Mucosa of stomach (tissue), 1 donor: ENCODE measurements at regions not wholly inside any gene's neighbourhood (a gene's known extent, or its start where the extent isn't known, plus 50 kb on each side); places are given as distances from the start of the nearest gene placed in this dataset.
"Not testable (repeated sequence)": the region's sequence is repeated elsewhere in the genome, so short reads cannot be mapped to it uniquely, and the experiment has no call there.

ENCODE experiments used
- H3K27me3 ChIP-seq: one replicate; pipeline ENCODE4 v1.7.0; 2013; ENCODE audit warnings: mild to moderate bottlenecking, low read length; ENCODE audit not compliant: control insufficient read depth, insufficient read depth
- H3K36me3 ChIP-seq: one replicate; pipeline ENCODE4 v1.7.0; 2013; ENCODE audit warnings: low read length; ENCODE audit not compliant: control insufficient read depth, insufficient read depth
- H3K4me1 ChIP-seq: one replicate; pipeline ENCODE4 v1.7.0; 2013; ENCODE audit warnings: mild to moderate bottlenecking, low read length; ENCODE audit not compliant: control insufficient read depth, insufficient read depth
- H3K4me3 ChIP-seq: one replicate; pipeline ENCODE4 v1.7.0; 2013; ENCODE audit warnings: low read length
- H3K9ac ChIP-seq: one replicate; pipeline ENCODE4 v1.7.0; 2013; ENCODE audit warnings: mild to moderate bottlenecking, low read length, moderate library complexity
- H3K9me3 ChIP-seq: one replicate; pipeline ENCODE4 v1.7.0; 2013; ENCODE audit warnings: mild to moderate bottlenecking, low read length, moderate library complexity; ENCODE audit not compliant: control insufficient read depth
- donor health status: Pancreatic carcinoma.

DNA sequence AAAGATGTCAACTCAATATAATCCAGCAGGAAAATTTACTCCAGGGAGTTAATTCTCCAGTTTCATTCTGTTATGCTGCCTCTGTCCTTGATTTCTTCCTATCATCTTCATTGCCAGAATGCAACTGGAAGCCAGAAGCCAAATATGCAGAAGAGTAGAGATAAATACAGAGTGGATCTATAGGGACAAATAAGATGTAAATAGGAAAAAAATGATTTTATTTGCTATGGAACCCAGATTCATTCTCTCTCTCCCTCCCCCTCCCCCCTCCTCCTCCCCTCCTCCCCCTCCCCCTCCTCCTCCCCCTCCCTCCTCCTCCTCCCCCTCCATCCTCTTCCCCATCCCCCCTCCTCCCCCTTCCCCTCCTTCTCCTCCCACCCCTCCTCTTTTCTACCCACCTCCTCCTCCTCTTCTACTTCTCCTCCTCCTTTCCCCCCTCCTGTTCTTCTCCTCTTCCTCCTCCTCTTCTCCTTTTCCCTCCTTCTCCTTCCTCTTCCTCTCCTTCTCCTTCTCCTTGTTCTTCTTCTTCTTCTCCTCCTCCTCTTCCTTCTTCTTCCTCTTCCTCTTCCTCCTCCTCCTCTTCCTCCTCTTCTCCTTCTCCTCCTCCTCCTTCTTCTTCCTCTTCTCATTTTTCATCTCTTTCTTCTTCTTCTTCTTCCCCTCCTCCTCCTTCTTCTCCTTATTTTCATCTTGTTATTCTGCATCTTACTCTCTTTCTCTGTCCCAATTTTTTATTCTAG is 306.4 kb downstream of the NUF2 start:
- Histone ChIP-seq H3K9me3 (peaks cover 2% of the 10 kb centered on the region), H3K4me1 (no peaks in the 10 kb centered on the region), H3K4me3 (no peak overlapping the region), H3K9ac (no peak overlapping the region), H3K27me3 (no peaks in the 10 kb centered on the region), H3K36me3 (no peaks in the 10 kb centered on the region)

DNA sequence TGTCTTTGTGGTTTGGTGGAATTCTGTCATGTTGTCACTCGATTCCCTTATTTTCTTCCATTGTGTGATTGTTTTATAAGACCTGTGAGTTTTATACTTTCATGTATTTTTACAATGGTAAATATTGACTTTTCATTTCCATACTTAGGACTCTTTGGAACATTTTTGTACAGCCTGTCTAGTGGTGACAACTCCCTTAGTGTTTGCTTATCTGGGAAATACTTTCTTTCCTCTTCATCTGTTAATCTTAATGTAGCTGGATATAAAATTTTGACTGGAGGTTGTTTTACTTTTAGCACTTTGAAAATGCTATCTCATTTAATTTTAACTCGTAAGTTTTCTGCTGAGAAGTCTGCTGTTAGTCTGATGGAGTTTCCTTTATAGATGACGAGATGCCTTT is 310.5 kb downstream of the NUF2 start:
- Histone ChIP-seq H3K9ac (no peak overlapping the region), H3K4me3 (no peak overlapping the region), H3K4me1 (no peaks in the 10 kb centered on the region), H3K27me3 (no peaks in the 10 kb centered on the region), H3K36me3 (no peaks in the 10 kb centered on the region), H3K9me3 (peaks cover 4% of the 10 kb centered on the region)

DNA sequence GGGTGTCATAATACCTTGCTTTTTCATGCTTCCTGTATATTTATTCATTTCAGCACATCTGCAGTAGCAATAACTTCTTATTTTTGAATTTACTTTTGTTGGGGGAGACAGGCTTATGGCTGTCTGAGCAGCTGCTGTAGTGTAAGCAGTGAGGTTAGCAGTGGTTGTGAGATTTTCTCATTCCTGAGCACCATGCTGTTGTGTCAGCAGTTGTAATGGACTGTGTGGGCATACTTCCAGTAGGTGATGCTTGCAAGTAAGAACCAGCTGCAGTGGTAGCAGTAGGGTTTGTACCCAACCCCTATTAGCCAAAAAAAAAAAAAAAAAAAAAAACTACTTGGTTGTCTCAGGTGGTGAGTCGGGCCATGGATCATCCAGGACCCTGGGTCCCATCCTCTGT is 311.6 kb downstream of the NUF2 start:
- Histone ChIP-seq H3K36me3 (no peaks in the 10 kb centered on the region), H3K9ac (no peak overlapping the region), H3K4me1 (no peaks in the 10 kb centered on the region), H3K27me3 (no peaks in the 10 kb centered on the region), H3K9me3 (peaks cover 4% of the 10 kb centered on the region), H3K4me3 (no peak overlapping the region)

DNA sequence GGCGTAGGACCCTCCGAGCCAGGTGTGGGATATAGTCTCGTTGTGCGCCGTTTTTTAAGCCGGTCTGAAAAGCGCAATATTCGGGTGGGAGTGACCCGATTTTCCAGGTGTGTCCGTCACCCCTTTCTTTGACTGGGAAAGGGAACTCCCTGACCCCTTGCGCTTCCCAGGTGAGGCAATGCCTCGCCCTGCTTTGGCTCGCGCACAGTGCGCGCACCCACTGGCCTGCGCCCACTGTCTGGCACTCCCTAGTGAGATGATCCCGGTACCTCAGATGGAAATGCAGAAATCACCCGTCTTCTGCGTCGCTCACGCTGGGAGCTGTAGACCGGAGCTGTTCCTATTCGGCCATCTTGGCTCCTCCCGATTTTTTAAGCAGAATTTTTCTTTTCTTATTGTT is 323.9 kb downstream of the NUF2 start:
- not testable (repeated sequence) for H3K9me3 ChIP-seq, H3K4me3 ChIP-seq, H3K36me3 ChIP-seq, H3K4me1 ChIP-seq, H3K27me3 ChIP-seq, H3K9ac ChIP-seq

DNA sequence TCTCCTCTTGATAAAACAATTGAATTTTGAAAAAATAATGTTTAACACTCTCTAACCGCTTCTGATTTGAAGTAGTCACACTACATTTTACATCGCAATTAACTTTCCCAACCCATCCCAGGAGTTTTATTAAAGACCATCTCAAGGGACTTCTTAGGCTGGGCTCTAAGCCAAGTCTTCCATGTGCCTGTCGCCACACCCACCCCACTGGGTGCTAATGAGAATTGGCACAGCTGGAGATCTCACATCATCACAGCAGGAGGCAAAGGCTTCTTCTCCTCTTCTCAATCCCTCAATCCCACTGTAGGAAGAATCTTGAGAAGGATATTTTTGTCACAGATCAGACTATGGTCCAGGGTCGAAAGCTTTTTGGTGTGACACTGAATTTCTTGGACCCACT is 328.9 kb downstream of the NUF2 start:
- no peak overlapping the region for H3K4me3 ChIP-seq

DNA sequence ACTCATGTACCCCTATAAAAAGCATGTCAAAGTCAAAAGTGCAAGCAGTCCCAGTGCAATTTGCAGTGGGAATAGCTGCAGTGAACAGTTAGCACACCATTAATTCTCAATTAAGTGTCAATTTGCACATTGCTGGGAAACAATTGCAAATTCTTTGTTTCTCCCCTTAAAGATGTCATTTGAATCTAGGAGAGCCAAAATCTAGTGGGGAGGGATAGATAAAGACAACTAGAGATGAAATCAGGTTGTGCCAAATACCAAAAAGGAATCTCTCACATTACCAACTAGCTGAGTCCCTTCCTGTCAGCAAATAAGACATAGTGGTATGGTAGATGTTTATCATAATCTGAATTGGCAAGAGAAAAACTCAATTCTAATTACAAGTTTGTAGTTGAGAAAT is 330.7 kb downstream of the NUF2 start:
- Histone ChIP-seq H3K36me3 (no peaks in the 10 kb centered on the region), H3K9me3 (no peaks in the 10 kb centered on the region), H3K27me3 (no peaks in the 10 kb centered on the region), H3K9ac (no peak overlapping the region), H3K4me1 (no peaks in the 10 kb centered on the region), H3K4me3 (no peak overlapping the region)

More for the DNA sequence above, 328.9 kb downstream of the NUF2 start:
- Histone ChIP-seq H3K9ac (no peak overlapping the region), H3K4me1 (no peaks in the 10 kb centered on the region), H3K36me3 (no peaks in the 10 kb centered on the region), H3K9me3 (no peaks in the 10 kb centered on the region), H3K27me3 (no peaks in the 10 kb centered on the region)

DNA sequence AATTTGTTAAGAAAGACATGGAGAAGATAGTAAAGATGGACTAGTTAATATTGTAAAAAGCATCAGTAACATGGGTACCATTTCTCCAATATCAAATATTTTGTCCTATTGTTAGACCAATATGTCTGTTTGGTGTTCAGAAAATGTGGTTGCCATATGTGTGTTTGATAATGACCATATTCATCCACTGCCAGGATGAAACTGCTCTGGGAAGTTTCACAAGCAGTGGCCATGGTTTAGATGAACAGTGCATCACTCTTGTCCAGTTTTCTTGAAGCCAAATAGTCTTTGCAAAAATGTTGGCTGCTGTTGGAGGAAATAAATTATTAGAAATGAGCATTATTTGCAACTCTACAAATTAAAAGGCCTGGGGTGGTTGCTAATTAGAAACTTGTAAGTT is 333.8 kb downstream of the NUF2 start:
- H3K4me3 ChIP-seq: no peak overlapping the region

DNA sequence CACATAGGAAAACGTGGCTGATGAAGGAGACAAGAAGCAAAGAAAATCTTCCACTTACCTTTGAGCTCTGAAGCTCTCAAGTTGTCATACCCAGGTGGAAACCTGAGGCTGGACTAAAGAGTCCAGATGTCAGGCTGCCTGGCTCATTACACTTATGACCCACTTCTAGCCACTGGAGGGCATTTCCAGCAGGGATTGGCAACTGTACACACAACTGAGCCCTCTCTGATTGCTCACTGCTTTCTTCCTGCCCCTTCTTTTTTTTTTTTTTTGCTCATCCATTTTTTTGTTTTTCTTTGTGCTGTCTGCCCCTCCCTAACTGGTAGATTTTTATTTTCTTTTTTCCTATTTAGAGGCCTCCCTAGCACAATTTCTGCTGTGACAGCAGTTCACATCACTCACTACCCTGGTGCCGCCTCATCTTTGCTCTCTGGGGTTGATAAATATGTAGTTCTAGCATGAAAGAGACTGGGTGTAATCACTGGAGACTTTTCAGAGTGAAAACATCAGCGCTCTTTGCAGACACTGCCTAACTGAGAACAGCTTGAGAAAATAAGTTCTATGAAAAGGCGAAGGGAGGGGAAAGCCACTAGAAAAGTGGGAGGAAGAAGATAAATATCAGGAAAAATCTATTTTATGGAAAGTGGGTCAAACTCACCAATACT is 334.5 kb downstream of the NUF2 start:
- H3K27me3 ChIP-seq: no peaks in the 10 kb centered on the region
- no peaks in the 10 kb centered on the region for H3K36me3 ChIP-seq
- no peak overlapping the region for H3K4me3 ChIP-seq
- H3K4me1 ChIP-seq: no peaks in the 10 kb centered on the region
- H3K9me3 ChIP-seq: no peaks in the 10 kb centered on the region
- H3K9ac ChIP-seq: no peak overlapping the region

More for the DNA sequence above, 333.8 kb downstream of the NUF2 start:
- Histone ChIP-seq H3K9me3 (no peaks in the 10 kb centered on the region), H3K36me3 (no peaks in the 10 kb centered on the region), H3K4me1 (no peaks in the 10 kb centered on the region), H3K9ac (no peak overlapping the region), H3K27me3 (no peaks in the 10 kb centered on the region)

DNA sequence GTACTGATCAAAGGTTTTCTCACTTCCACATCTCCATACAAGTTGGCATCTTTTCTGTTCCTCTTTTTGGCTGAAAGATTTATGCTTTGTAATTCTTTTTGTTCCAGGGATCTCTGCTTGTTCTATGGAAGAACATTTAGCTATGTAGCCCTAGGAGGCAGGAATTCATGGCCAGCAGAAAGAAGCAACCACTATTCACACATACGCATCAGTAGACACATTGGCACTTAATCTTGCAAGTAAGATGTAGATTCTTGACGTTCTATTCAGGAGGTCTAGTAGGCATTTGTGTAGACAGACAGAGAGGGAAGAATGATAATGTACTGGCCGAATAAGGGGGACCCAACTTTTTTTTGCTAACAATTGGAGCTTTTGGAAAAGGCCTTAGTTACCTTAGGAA is 336.0 kb downstream of the NUF2 start:
- no peaks in the 10 kb centered on the region for H3K36me3 ChIP-seq
- H3K9ac ChIP-seq: no peak overlapping the region
- H3K9me3 ChIP-seq: no peaks in the 10 kb centered on the region
- no peaks in the 10 kb centered on the region for H3K4me1 ChIP-seq
- H3K4me3 ChIP-seq: no peak overlapping the region
- H3K27me3 ChIP-seq: no peaks in the 10 kb centered on the region

DNA sequence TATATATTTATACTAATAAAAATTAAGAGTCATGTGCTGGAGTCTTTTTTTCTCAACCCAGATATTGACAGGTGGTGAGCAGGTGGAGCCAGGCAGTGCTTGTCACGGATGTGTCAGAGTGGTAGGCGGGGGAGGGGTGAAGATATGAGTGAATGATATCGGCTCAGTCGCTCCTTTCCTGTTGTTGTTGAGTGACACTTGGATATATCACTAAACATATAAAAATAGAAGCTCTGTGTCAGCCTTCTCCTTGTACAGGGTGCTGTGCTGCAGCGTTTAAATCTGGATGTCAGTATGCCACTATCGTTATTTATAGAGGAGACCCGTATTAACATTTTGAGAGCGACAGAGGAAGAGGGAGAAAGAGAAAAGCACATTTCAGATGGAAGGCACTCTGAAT is 339.6 kb downstream of the NUF2 start:
- Histone ChIP-seq H3K4me1 (peaks cover 10% of the 10 kb centered on the region), H3K9ac (no peak overlapping the region), H3K36me3 (no peaks in the 10 kb centered on the region), H3K9me3 (no peaks in the 10 kb centered on the region), H3K4me3 (no peak overlapping the region), H3K27me3 (no peaks in the 10 kb centered on the region)

DNA sequence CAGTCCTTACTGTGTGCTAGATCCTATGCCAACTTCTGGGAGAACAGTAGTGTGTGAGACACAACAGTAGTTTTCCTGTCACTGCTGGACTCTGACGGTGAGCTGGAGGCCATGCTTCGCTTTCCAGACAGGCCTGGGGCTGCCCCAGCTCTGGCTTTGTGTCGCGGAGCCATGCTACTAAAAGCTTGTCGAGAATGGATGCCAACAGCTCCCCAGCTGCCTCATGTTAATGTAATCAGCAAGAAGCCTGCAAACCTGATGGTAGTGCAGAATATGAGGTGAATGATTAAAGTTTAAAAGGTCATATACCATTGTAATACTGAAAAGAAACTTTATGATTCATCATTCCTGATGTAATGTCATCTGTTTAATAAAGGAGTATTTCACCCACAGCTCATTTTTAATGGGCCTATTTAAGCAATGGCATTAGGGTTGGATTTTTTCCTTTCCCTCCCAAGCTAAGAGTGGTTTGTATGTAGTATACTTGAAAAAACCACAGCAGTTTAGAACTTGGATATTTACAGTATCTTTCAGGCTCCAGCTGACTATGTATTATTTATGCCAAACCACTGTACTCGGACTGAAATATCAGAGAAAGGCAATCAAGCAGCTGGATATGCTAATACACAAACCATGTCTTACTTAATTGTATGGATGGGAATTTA is 343.0 kb downstream of the NUF2 start:
- no peaks in the 10 kb centered on the region for H3K9me3 ChIP-seq
- no peaks in the 10 kb centered on the region for H3K36me3 ChIP-seq
- no peak overlapping the region for H3K9ac ChIP-seq
- no peak overlapping the region for H3K4me3 ChIP-seq
- H3K27me3 ChIP-seq: no peaks in the 10 kb centered on the region
- peaks cover 19% of the 10 kb centered on the region for H3K4me1 ChIP-seq

DNA sequence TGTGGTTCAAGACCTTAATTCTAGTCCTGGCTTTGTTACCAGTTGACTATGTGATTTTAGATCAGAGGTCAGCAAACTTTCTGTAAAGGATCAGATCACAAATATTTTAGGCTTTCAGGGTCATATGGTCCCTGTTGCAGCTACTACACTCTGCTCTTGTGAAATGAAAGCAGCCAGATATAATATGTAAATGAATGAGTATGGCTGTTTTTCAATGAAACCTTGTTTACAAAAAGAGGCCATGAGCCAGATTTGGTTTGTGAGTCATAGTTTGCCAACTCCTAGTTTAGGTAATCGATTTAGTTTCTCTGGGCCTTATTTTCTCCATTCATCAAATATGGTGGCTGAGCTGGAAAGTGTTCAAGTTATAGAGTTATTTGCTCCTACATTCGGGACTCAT is 346.7 kb downstream of the NUF2 start:
- H3K4me1 ChIP-seq: peaks cover 45% of the 10 kb centered on the region
- H3K9me3 ChIP-seq: no peaks in the 10 kb centered on the region
- no peaks in the 10 kb centered on the region for H3K27me3 ChIP-seq

More for the DNA sequence above, 346.7 kb downstream of the NUF2 start:
- Histone ChIP-seq H3K4me3 (no peak overlapping the region), H3K36me3 (no peaks in the 10 kb centered on the region), H3K9ac (no peak overlapping the region)
